ENCODE measurements at regions not wholly inside any gene's neighbourhood (a gene's known extent, or its start where the extent isn't known, plus 50 kb on each side); places are given as distances from the start of the nearest gene placed in this dataset.
"Not testable (repeated sequence)": the region's sequence is repeated elsewhere in the genome, so short reads cannot be mapped to it uniquely, and the experiment has no call there.

DNA sequence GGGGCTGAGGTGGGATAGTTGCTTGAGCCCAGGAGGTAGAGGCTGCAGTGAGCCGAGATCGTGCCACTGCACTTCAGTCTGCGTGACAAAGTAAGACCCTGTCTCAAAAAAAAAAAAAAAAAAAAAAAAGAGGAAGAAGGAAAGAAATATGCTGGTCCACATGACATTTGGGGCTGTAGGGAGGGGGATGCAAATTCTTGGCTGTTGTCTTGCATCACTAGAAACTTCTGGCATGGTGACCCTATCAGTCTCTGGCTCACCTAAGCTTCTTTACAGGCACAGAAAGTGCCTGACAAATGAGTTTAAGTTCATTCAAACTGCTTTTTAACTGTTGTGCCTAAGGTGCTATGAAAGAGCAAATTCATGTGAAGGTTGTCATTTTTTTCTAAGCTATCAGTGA, 93.5 kb downstream of the NBPF8 start:
- not testable (repeated sequence) for H3K27me3 ChIP-seq (ENCODE audit: control insufficient read depth, insufficient read depth, low read length); H3K27ac Mint-ChIP-seq; H3K36me3 Mint-ChIP-seq; H3K4me1 Mint-ChIP-seq; H3K4me3 ChIP-seq (ENCODE audit: low read depth, low read length); H3K27ac ChIP-seq (ENCODE audit: insufficient read depth, low read length, poor library complexity, severe bottlenecking); H3K9me3 ChIP-seq (ENCODE audit: control insufficient read depth in 2 of 2, low read length in 2 of 2); H3K36me3 ChIP-seq (ENCODE audit: control insufficient read depth, insufficient read depth, low read length); DNase-seq; H3K4me1 ChIP-seq (ENCODE audit: control insufficient read depth, insufficient read depth, low read length, poor library complexity, severe bottlenecking); H3K27me3 Mint-ChIP-seq; H3K4me3 Mint-ChIP-seq; ATAC-seq (ENCODE audit: low read depth in 2 of 2); H3K9me3 Mint-ChIP-seq

DNA sequence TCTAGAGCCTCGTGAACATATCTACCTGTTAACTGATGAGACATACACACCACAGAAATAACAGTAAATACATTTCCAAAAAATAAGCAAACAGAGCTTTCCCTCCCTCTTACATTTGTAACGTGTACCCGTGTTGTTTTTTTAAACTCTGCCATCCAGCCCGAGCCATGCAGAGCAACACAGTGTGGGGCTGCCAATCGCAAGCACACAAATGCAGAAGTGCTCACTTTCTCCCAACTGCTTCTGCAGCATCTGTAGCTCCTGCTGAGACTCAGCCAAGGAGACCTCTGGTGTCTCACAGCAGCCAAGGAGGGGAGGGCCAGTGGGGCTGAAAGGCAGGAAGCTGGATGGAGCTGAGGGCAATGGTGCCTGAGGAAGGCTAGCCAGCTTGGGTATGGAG, 94.4 kb downstream of the NBPF8 start:
- not testable (repeated sequence) for H3K27ac ChIP-seq (ENCODE audit: insufficient read depth, low read length, poor library complexity, severe bottlenecking); H3K4me3 ChIP-seq (ENCODE audit: low read depth, low read length); H3K9me3 Mint-ChIP-seq; H3K4me3 Mint-ChIP-seq; H3K36me3 ChIP-seq (ENCODE audit: control insufficient read depth, insufficient read depth, low read length); ATAC-seq (ENCODE audit: low read depth in 2 of 2); H3K36me3 Mint-ChIP-seq; H3K27me3 Mint-ChIP-seq; H3K4me1 ChIP-seq (ENCODE audit: control insufficient read depth, insufficient read depth, low read length, poor library complexity, severe bottlenecking); H3K27me3 ChIP-seq (ENCODE audit: control insufficient read depth, insufficient read depth, low read length); H3K27ac Mint-ChIP-seq; DNase-seq; H3K4me1 Mint-ChIP-seq; H3K9me3 ChIP-seq (ENCODE audit: control insufficient read depth in 2 of 2, low read length in 2 of 2)

DNA sequence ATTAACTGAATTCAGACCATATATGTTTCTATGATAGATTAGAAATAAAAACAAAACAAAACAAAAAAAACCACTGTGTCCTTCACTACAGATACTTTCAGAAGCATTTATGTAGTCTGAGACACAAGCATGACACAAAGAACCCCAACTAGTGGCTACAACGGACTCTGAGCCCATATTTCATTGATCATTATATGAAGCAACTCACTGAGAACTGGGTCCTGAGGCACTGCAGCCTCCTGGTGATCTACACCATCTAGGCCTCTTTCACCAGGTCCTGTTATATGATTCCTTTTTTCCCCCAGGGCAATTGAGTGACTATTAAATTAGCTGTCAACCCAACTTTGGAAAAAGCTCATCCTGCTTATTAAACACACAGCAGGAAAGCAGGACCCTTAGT, 98.3 kb downstream of the NBPF8 start:
- H3K36me3 ChIP-seq (ENCODE audit: control insufficient read depth, insufficient read depth, low read length); H3K27me3 Mint-ChIP-seq: not testable (repeated sequence)

DNA sequence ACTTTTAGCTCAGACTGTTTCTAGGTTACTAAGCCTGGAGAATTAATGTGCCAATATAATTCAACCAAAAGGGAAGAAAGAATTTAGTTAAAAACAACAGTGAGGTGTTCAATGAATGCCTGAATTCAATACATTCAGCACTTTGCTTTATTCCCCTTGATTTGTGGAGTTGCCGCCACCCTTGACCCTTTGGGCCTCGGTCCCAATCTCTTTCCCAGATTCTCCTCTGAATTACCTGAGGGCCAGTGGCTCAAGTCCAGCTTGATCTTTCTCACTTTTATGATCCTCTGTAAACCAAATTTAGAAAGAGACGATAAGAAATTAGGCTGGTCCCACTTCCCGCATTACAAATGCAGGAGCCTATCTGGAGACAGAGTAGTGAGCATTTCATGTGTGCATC, 98.7 kb downstream of the NBPF8 start:
- not testable (repeated sequence) for H3K36me3 Mint-ChIP-seq; H3K4me1 Mint-ChIP-seq; ATAC-seq (ENCODE audit: low read depth in 2 of 2); H3K36me3 ChIP-seq (ENCODE audit: control insufficient read depth, insufficient read depth, low read length); H3K4me1 ChIP-seq (ENCODE audit: control insufficient read depth, insufficient read depth, low read length, poor library complexity, severe bottlenecking); H3K9me3 Mint-ChIP-seq; H3K27ac ChIP-seq (ENCODE audit: insufficient read depth, low read length, poor library complexity, severe bottlenecking); H3K27me3 Mint-ChIP-seq; DNase-seq; H3K4me3 Mint-ChIP-seq; H3K9me3 ChIP-seq (ENCODE audit: control insufficient read depth in 2 of 2, low read length in 2 of 2); H3K27ac Mint-ChIP-seq; H3K27me3 ChIP-seq (ENCODE audit: control insufficient read depth, insufficient read depth, low read length); H3K4me3 ChIP-seq (ENCODE audit: low read depth, low read length)

More for the DNA sequence above, 98.3 kb downstream of the NBPF8 start:
- not testable (repeated sequence) for H3K4me3 Mint-ChIP-seq; H3K9me3 ChIP-seq (ENCODE audit: control insufficient read depth in 2 of 2, low read length in 2 of 2); ATAC-seq (ENCODE audit: low read depth in 2 of 2); DNase-seq; H3K9me3 Mint-ChIP-seq; H3K4me1 Mint-ChIP-seq; H3K36me3 Mint-ChIP-seq; H3K4me1 ChIP-seq (ENCODE audit: control insufficient read depth, insufficient read depth, low read length, poor library complexity, severe bottlenecking); H3K4me3 ChIP-seq (ENCODE audit: low read depth, low read length); H3K27me3 ChIP-seq (ENCODE audit: control insufficient read depth, insufficient read depth, low read length); H3K27ac Mint-ChIP-seq; H3K27ac ChIP-seq (ENCODE audit: insufficient read depth, low read length, poor library complexity, severe bottlenecking)

DNA sequence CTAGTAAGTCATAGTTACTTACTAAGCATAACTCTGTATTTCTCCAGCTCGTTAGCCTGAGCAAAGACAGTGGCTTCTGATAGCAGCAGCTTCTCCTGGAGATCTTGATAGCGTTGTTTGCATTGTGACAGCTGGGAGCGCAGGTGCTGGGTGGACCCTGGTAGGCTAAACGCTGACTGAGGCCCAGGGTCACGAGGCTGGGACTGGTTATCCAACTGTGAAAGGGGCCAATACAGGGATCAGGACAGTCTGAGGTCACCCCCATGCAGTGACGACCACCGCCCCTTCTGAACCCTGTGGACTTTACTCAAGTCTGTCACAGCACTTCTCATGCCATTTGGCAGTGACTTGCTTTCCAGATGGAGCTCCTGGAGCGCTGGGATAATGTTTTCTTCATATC, 104.4 kb downstream of the NBPF8 start:
- H3K36me3 Mint-ChIP-seq: not testable (repeated sequence)

DNA sequence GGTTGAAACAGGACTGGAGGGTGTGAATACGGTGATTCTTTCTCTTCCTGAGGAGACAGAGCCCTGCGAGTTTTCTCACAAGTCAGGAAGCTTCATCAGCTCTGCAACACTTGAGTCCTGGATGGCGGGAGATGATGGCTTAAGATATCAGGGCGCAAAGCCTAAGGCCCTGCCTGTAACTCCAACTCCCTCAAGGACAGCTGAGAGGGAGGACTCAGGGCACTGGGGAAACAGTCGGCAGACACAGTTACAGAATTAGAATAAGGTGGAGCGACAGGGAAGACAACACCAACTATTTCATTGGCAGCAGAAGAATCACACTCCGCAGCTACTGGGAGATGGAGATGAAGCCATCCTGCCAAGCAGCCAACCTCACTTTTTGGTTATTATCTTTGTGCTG, 109.6 kb downstream of the NBPF8 start:
- not testable (repeated sequence) for H3K27me3 ChIP-seq (ENCODE audit: control insufficient read depth, insufficient read depth, low read length); H3K27me3 Mint-ChIP-seq; H3K9me3 ChIP-seq (ENCODE audit: control insufficient read depth in 2 of 2, low read length in 2 of 2); H3K9me3 Mint-ChIP-seq; H3K27ac Mint-ChIP-seq; H3K36me3 ChIP-seq (ENCODE audit: control insufficient read depth, insufficient read depth, low read length); H3K4me3 ChIP-seq (ENCODE audit: low read depth, low read length); H3K4me1 Mint-ChIP-seq; H3K36me3 Mint-ChIP-seq; H3K27ac ChIP-seq (ENCODE audit: insufficient read depth, low read length, poor library complexity, severe bottlenecking); H3K4me1 ChIP-seq (ENCODE audit: control insufficient read depth, insufficient read depth, low read length, poor library complexity, severe bottlenecking); H3K4me3 Mint-ChIP-seq; DNase-seq; ATAC-seq (ENCODE audit: low read depth in 2 of 2)

More for the DNA sequence above, 104.4 kb downstream of the NBPF8 start:
- H3K4me1 ChIP-seq (ENCODE audit: control insufficient read depth, insufficient read depth, low read length, poor library complexity, severe bottlenecking); ATAC-seq (ENCODE audit: low read depth in 2 of 2); H3K9me3 ChIP-seq (ENCODE audit: control insufficient read depth in 2 of 2, low read length in 2 of 2); H3K9me3 Mint-ChIP-seq; DNase-seq; H3K4me3 ChIP-seq (ENCODE audit: low read depth, low read length); H3K4me3 Mint-ChIP-seq; H3K27ac ChIP-seq (ENCODE audit: insufficient read depth, low read length, poor library complexity, severe bottlenecking); H3K27me3 ChIP-seq (ENCODE audit: control insufficient read depth, insufficient read depth, low read length); H3K36me3 ChIP-seq (ENCODE audit: control insufficient read depth, insufficient read depth, low read length); H3K27ac Mint-ChIP-seq; H3K27me3 Mint-ChIP-seq; H3K4me1 Mint-ChIP-seq: not testable (repeated sequence)

DNA sequence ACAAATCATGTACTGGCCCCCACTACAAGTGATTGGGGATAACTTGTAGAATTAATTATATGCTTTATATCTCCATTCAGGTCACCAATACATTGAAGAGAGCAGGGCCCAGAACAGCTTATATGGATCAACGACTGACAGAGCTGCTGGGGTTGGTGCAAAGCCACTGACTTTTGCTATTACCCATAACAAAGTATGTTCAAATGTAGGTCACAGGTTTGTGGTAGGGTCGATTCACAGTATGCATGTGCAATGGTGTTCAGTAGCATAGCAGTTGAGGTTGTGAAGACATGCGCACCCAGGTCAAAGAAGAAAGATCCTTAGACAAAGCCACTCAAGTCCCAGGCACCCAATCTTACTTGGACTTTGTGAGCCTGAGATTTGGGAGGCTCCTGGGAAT, 110.6 kb downstream of the NBPF8 start:
- H3K4me1 Mint-ChIP-seq; H3K36me3 Mint-ChIP-seq; H3K27ac Mint-ChIP-seq; H3K27me3 Mint-ChIP-seq; H3K4me1 ChIP-seq (ENCODE audit: control insufficient read depth, insufficient read depth, low read length, poor library complexity, severe bottlenecking); H3K27ac ChIP-seq (ENCODE audit: insufficient read depth, low read length, poor library complexity, severe bottlenecking); H3K9me3 ChIP-seq (ENCODE audit: control insufficient read depth in 2 of 2, low read length in 2 of 2); H3K36me3 ChIP-seq (ENCODE audit: control insufficient read depth, insufficient read depth, low read length); H3K4me3 Mint-ChIP-seq; H3K4me3 ChIP-seq (ENCODE audit: low read depth, low read length); H3K9me3 Mint-ChIP-seq; H3K27me3 ChIP-seq (ENCODE audit: control insufficient read depth, insufficient read depth, low read length); DNase-seq: not testable (repeated sequence)
- peak in 1 of 2 donors; percentile 39 for ATAC-seq (ENCODE audit: low read depth in 2 of 2)

DNA sequence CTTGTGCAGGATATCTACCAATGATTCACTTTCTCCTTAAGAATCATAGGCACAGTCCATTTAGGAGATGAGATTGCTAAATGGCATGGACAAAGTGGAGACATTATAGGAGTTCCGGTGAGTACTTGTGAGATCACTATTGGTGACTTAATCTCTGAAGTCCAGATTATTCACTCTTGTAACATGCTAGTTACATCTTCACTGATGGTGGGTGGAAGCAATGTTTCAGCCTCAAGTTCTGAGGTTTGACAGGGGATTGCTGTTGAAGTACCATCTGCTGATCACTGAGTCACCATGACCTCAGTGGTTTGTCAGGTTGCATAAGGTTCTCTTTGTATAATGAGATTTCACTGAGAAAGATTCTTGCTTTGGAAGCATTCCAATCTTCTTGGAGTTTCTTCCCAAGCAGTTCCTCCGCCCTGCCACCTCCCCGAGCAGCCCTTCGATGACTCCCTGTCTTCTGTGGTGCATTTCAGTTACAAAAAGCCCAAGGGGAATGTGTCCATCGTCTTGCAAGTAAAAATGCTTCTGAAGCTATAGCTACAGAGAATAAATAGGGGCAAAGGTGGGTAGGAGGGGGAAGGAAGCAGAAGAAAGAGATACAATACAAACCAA, 114.7 kb downstream of the NBPF8 start:
- H3K27ac ChIP-seq (ENCODE audit: insufficient read depth, low read length, poor library complexity, severe bottlenecking); H3K4me1 ChIP-seq (ENCODE audit: control insufficient read depth, insufficient read depth, low read length, poor library complexity, severe bottlenecking); H3K36me3 Mint-ChIP-seq; H3K4me3 ChIP-seq (ENCODE audit: low read depth, low read length); H3K27ac Mint-ChIP-seq; H3K4me1 Mint-ChIP-seq; H3K36me3 ChIP-seq (ENCODE audit: control insufficient read depth, insufficient read depth, low read length); DNase-seq; H3K4me3 Mint-ChIP-seq; H3K27me3 ChIP-seq (ENCODE audit: control insufficient read depth, insufficient read depth, low read length); H3K27me3 Mint-ChIP-seq; H3K9me3 ChIP-seq (ENCODE audit: control insufficient read depth in 2 of 2, low read length in 2 of 2); H3K9me3 Mint-ChIP-seq: not testable (repeated sequence)
- ATAC-seq (ENCODE audit: low read depth in 2 of 2): peak in 1 of 2 donors; percentile 26

Data from CD4-positive, CD25-positive, alpha-beta regulatory T cell (primary cell).